Smooth muscle cell (in vitro differentiated cells): ENCODE measurements at regions not wholly inside any gene's neighbourhood (a gene's known extent, or its start where the extent isn't known, plus 50 kb on each side); places are given as distances from the start of the nearest gene placed in this dataset.

Experiments
- DNase-seq: peaks from one replicate; lab custom pipeline; 2025; ENCODE audit not compliant: unreplicated experiment; lab: John Stamatoyannopoulos, UW
- H2AFZ ChIP-seq: fragments of 200-600 bp; sonication (generic); 2 replicates; pipeline ENCODE4 v1.6.0; 2016; ENCODE audit warnings: antibody characterized with exemption, low read depth, mild to moderate bottlenecking
- H3F3A ChIP-seq: fragments of 200-600 bp; sonication (generic); 2 replicates; pipeline ENCODE4 v1.6.0; 2017; ENCODE audit warnings: antibody characterized with exemption, low read depth
- H3K27ac ChIP-seq: fragments of 200-600 bp; sonication (generic); 2 replicates; pipeline ENCODE4 v1.5.1; 2016; ENCODE audit warnings: low read depth, mild to moderate bottlenecking
- H3K27me3 ChIP-seq: fragments of 200-600 bp; sonication (generic); 2 replicates; pipeline ENCODE4 v1.6.1; 2016; ENCODE audit warnings: low read depth, mild to moderate bottlenecking
- H3K36me3 ChIP-seq: fragments of 200-600 bp; sonication (generic); 2 replicates; pipeline ENCODE4 v1.5.1; 2016; ENCODE audit warnings: low read depth
- H3K4me1 ChIP-seq: fragments of 200-600 bp; sonication (generic); 2 replicates; pipeline ENCODE4 v1.5.1; 2016; ENCODE audit warnings: low read depth
- H3K4me2 ChIP-seq: fragments of 200-600 bp; sonication (generic); 2 replicates; pipeline ENCODE4 v1.6.0; 2016; ENCODE audit warnings: mild to moderate bottlenecking
- H3K4me3 ChIP-seq: fragments of 200-600 bp; sonication (generic); 2 replicates; pipeline ENCODE4 v1.5.1; 2016; ENCODE audit warnings: mild to moderate bottlenecking
- H3K79me2 ChIP-seq: fragments of 200-600 bp; sonication (generic); 2 replicates; pipeline ENCODE4 v1.6.0; 2016; ENCODE audit warnings: low read depth, mild to moderate bottlenecking
- H3K9ac ChIP-seq: fragments of 200-600 bp; sonication (generic); 2 replicates; pipeline ENCODE4 v1.6.0; 2016; ENCODE audit warnings: low read depth
- H3K9me3 ChIP-seq: fragments of 200-600 bp; sonication (generic); replicated peaks from 2 replicates; pipeline ENCODE4 v1.5.1; 2016; ENCODE audit warnings: low read depth
- H4K20me1 ChIP-seq: fragments of 200-600 bp; sonication (generic); 2 replicates; pipeline ENCODE4 v1.6.0; 2016; ENCODE audit warnings: low read depth
- WGBS: methylation state at CpG from one replicate; pipeline ENCODE4 v1.1.7; 2016; ENCODE audit warnings: low lambda C conversion rate; 5-methylcytosine and 5-hydroxymethylcytosine counted together
- TF ChIP-seq, protein P1 (sequence below): fragments of 200-600 bp; sonication (generic); IDR thresholded peaks from 2 replicates; pipeline ENCODE4 v1.5.1; 2017; ENCODE audit warnings: borderline replicate concordance, mild to moderate bottlenecking, antibody characterized with exemption; ENCODE audit not compliant: insufficient read depth, poor library complexity, severe bottlenecking

GRCh38 chr1:4120557-4121292 lies 220.7 kb upstream of the C1orf174 start:
- no peak overlapping the region for H3K4me3 ChIP-seq
- H3K27me3 ChIP-seq, result no peaks in the 10 kb centered on the region
- no peak overlapping the region for H3K9ac ChIP-seq
- no peak overlapping the region for H3K27ac ChIP-seq
- H3K9me3 ChIP-seq, result no peaks in the 10 kb centered on the region
- no peaks in the 10 kb centered on the region for H3K4me1 ChIP-seq
- no peak overlapping the region for H2AFZ ChIP-seq
- TF ChIP-seq, protein P1, sequence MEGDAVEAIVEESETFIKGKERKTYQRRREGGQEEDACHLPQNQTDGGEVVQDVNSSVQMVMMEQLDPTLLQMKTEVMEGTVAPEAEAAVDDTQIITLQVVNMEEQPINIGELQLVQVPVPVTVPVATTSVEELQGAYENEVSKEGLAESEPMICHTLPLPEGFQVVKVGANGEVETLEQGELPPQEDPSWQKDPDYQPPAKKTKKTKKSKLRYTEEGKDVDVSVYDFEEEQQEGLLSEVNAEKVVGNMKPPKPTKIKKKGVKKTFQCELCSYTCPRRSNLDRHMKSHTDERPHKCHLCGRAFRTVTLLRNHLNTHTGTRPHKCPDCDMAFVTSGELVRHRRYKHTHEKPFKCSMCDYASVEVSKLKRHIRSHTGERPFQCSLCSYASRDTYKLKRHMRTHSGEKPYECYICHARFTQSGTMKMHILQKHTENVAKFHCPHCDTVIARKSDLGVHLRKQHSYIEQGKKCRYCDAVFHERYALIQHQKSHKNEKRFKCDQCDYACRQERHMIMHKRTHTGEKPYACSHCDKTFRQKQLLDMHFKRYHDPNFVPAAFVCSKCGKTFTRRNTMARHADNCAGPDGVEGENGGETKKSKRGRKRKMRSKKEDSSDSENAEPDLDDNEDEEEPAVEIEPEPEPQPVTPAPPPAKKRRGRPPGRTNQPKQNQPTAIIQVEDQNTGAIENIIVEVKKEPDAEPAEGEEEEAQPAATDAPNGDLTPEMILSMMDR, result no peak
- WGBS, result 85% methylated on average over 15 of the region's 15 CpGs
- H3F3A ChIP-seq, result no peaks in the 10 kb centered on the region
- no peaks in the 10 kb centered on the region for H4K20me1 ChIP-seq
- no peaks in the 10 kb centered on the region for H3K79me2 ChIP-seq
- no peak overlapping the region for H3K4me2 ChIP-seq
- DNase-seq, result no peak
- no peaks in the 10 kb centered on the region for H3K36me3 ChIP-seq

- Histone ChIP-seq H3K4me1 (no peaks in the 10 kb centered on the region), H3K9ac (no peak overlapping the region), H4K20me1 (no peaks in the 10 kb centered on the region), H3K36me3 (no peaks in the 10 kb centered on the region), H3K27ac (no peak overlapping the region), H3K4me3 (no peak overlapping the region), H3K27me3 (no peaks in the 10 kb centered on the region), H3K9me3 (no peaks in the 10 kb centered on the region), H3K79me2 (no peaks in the 10 kb centered on the region), H2AFZ (no peak overlapping the region), H3K4me2 (no peak overlapping the region), H3F3A (no peaks in the 10 kb centered on the region)
- 91% methylated on average over 8 of the region's 8 CpGs for WGBS
- DNase-seq, result no peak
- TF ChIP-seq, protein P1, result no peak
These were observed 221.2 kb upstream of the C1orf174 start for GRCh38 chr1:4121293-4121684.

GRCh38 chr1:4121834-4122512 lies 221.9 kb upstream of the C1orf174 start:
- H3K36me3 ChIP-seq, result no peaks in the 10 kb centered on the region
- no peaks in the 10 kb centered on the region for H3F3A ChIP-seq
- no peaks in the 10 kb centered on the region for H3K4me1 ChIP-seq
- no peak for DNase-seq
- H4K20me1 ChIP-seq, result no peaks in the 10 kb centered on the region
- no peaks in the 10 kb centered on the region for H3K27me3 ChIP-seq
- H3K9ac ChIP-seq, result no peak overlapping the region
- no peak overlapping the region for H2AFZ ChIP-seq
- no peaks in the 10 kb centered on the region for H3K9me3 ChIP-seq
- no peaks in the 10 kb centered on the region for H3K79me2 ChIP-seq
- no peak overlapping the region for H3K4me2 ChIP-seq
- H3K4me3 ChIP-seq, result no peak overlapping the region
- 90% methylated on average over 20 of the region's 20 CpGs for WGBS
- TF ChIP-seq, protein P1, result no peak
- H3K27ac ChIP-seq, result no peak overlapping the region
